SK-N-SH (cell line): ENCODE measurements at regions not wholly inside any gene's neighbourhood (a gene's known extent, or its start where the extent isn't known, plus 50 kb on each side); places are given as distances from the start of the nearest gene placed in this dataset.

Experiments used
- CTCF ChIA-PET: fragments of 300-600, 350-600 bp; formaldehyde crosslinking; extraction: SDS; loops from one replicate; lab custom pipeline; 2021; lab: Yijun Ruan, JAX
- POLR2A ChIA-PET: fragments of 350-600 bp; sonication (Branson Sonifier 250); formaldehyde crosslinking; extraction: SDS; loops from one replicate; lab custom pipeline; 2020; ENCODE audit warnings: antibody characterized with exemption, inconsistent platforms; lab: Yijun Ruan, JAX
- DNase-seq: peaks from one replicate; pipeline ENCODE4 v3.0.0; 2012
- H2AFZ ChIP-seq: fragments of 200-600 bp; sonication (generic); 2 replicates; pipeline ENCODE4 v1.8.1; 2016; ENCODE audit warnings: antibody characterized with exemption, mild to moderate bottlenecking, low read depth
- H3F3A ChIP-seq: fragments of 200-600 bp; sonication (generic); replicated peaks from 2 replicates; pipeline ENCODE3; 2016; ENCODE audit warnings: antibody characterized with exemption, mild to moderate bottlenecking; ENCODE audit not compliant: insufficient read depth
- H3K27ac ChIP-seq, 2 experiments: fragments of 200-500 bp in 1 of 2; fragments of 200-600 bp in 1 of 2; sonication (Bioruptor generic) in 1 of 2; sonication (generic), shearing (Covaris generic) in 1 of 2; 2 replicates each; pipeline versions ENCODE4 v1.5.1 to v1.6.1; 2014 to 2016; ENCODE audit warnings: low read depth in 2 of 2, inconsistent platforms in 1 of 2, low read length in 1 of 2, mild to moderate bottlenecking in 1 of 2, mixed read lengths in 1 of 2
- H3K27me3 ChIP-seq: fragments of 200-600 bp; sonication (generic), shearing (Covaris generic); 2 replicates; pipeline ENCODE4 v1.6.1; 2016; ENCODE audit warnings: mixed run types; ENCODE audit not compliant: insufficient read depth
- H3K36me3 ChIP-seq, 2 experiments: fragments of 200-500 bp in 1 of 2; fragments of 200-600 bp in 1 of 2; sonication (Bioruptor generic) in 1 of 2; sonication (generic) in 1 of 2; replicated peaks in 1 of 2; 2 replicates each; pipeline versions ENCODE3 to v1.5.1; 2014 to 2016; ENCODE audit warnings: low read length in 1 of 2, mild to moderate bottlenecking in 1 of 2; ENCODE audit not compliant: insufficient read depth in 2 of 2, control insufficient read depth in 1 of 2
- H3K4me1 ChIP-seq, 2 experiments: fragments of 200-500 bp in 1 of 2; fragments of 200-600 bp in 1 of 2; sonication (Bioruptor generic) in 1 of 2; sonication (generic), shearing (Covaris generic) in 1 of 2; 2 replicates each; pipeline versions ENCODE4 v1.5.1 to v1.6.1; 2014 to 2016; ENCODE audit warnings: low read depth in 1 of 2, low read length in 1 of 2, mixed run types in 1 of 2; ENCODE audit not compliant: insufficient read depth in 2 of 2, control insufficient read depth in 1 of 2
- H3K4me2 ChIP-seq: fragments of 200-600 bp; sonication (generic), shearing (Covaris generic); 2 replicates; pipeline ENCODE4 v1.6.1; 2017; ENCODE audit warnings: mixed run types
- H3K4me3 ChIP-seq, 2 experiments: fragments of 200-500 bp in 1 of 2; fragments of 200-600 bp in 1 of 2; sonication (Bioruptor generic) in 1 of 2; sonication (generic), shearing (Covaris generic) in 1 of 2; 2 replicates each; pipeline versions ENCODE4 v1.5.1 to v1.8.1; 2014 to 2016; ENCODE audit warnings: low read depth in 2 of 2, inconsistent platforms in 1 of 2, low read length in 1 of 2, mild to moderate bottlenecking in 1 of 2, mixed read lengths in 1 of 2, moderate library complexity in 1 of 2
- H3K79me2 ChIP-seq: fragments of 200-600 bp; sonication (generic); 2 replicates; pipeline ENCODE4 v1.8.1; 2017; ENCODE audit warnings: mild to moderate bottlenecking; ENCODE audit not compliant: insufficient read depth
- H3K9ac ChIP-seq: fragments of 200-600 bp; sonication (generic); 2 replicates; pipeline ENCODE4 v1.6.1; 2017; ENCODE audit warnings: mixed run types
- H3K9me2 ChIP-seq: fragments of 200-600 bp; sonication (generic); 2 replicates; pipeline ENCODE4 v1.6.1; 2017; ENCODE audit warnings: mixed run types
- H3K9me3 ChIP-seq: fragments of 200-600 bp; sonication (generic); 2 replicates; pipeline ENCODE4 v1.6.1; 2017; ENCODE audit warnings: mixed run types, mild to moderate bottlenecking, moderate library complexity
- H4K20me1 ChIP-seq: fragments of 200-600 bp; sonication (generic); 2 replicates; pipeline ENCODE4 v1.6.1; 2017; ENCODE audit warnings: mild to moderate bottlenecking, mixed run types; ENCODE audit not compliant: insufficient read depth
- CHD2 ChIP-seq: fragments of 150-350 bp; IDR thresholded peaks from 2 replicates; pipeline ENCODE4 v1.6.1; 2018; ENCODE audit warnings: low read length; ENCODE audit not compliant: partially characterized antibody
- EP300 ChIP-seq, 2 experiments: IDR thresholded peaks; 2 replicates each; pipeline versions ENCODE4 v1.4.0 to v1.6.1; 2012; ENCODE audit warnings: borderline replicate concordance in 1 of 2, low read depth in 1 of 2, low read length in 1 of 2
- EZH2phosphoT487 ChIP-seq: fragments of 200-600 bp; sonication (generic); IDR thresholded peaks from 2 replicates; pipeline ENCODE4 v1.6.1; 2017; ENCODE audit warnings: low read depth, mixed run types, mild to moderate bottlenecking, antibody characterized with exemption, moderate library complexity, borderline replicate concordance
- FOSL2 ChIP-seq: IDR thresholded peaks from 2 replicates; pipeline ENCODE4 v1.4.0; 2012; ENCODE audit warnings: low read depth, mild to moderate bottlenecking, moderate library complexity, borderline replicate concordance
- FOXJ3 ChIP-seq: sonication (generic); formaldehyde crosslinking; IDR thresholded peaks from 2 replicates; pipeline ENCODE4 v1.5.1; 2020; ENCODE audit warnings: mild to moderate bottlenecking, missing genetic modification reagents
- GATA2 ChIP-seq: sonication (generic); formaldehyde crosslinking; IDR thresholded peaks from 2 replicates; pipeline ENCODE4 v1.5.0; 2020; ENCODE audit warnings: mild to moderate bottlenecking, missing genetic modification reagents
- MEF2A ChIP-seq: IDR thresholded peaks from 2 replicates; pipeline ENCODE4 v1.4.0; 2012; ENCODE audit warnings: low read depth, borderline replicate concordance
- MXI1 ChIP-seq: IDR thresholded peaks from 2 replicates; pipeline ENCODE4 v1.6.1; 2012; ENCODE audit warnings: mild to moderate bottlenecking, low read depth, low read length, improper control_type of control experiment
- NFIC ChIP-seq: IDR thresholded peaks from 2 replicates; pipeline ENCODE4 v1.4.0; 2012; ENCODE audit warnings: borderline replicate concordance
- NRF1 ChIP-seq: IDR thresholded peaks from 2 replicates; pipeline ENCODE4 v1.6.1; 2012; ENCODE audit warnings: low read depth, mild to moderate bottlenecking, low read length
- RCOR1 ChIP-seq: fragments of 150-350 bp; IDR thresholded peaks from 2 replicates; pipeline ENCODE4 v1.6.1; 2017; ENCODE audit warnings: antibody characterized with exemption, low read length
- SIN3A ChIP-seq: IDR thresholded peaks from 2 replicates; pipeline ENCODE4 v1.6.1; 2012; ENCODE audit warnings: low read depth, mild to moderate bottlenecking, low read length, moderate library complexity, borderline replicate concordance
- SMC3 ChIP-seq: IDR thresholded peaks from 2 replicates; pipeline ENCODE4 v1.6.1; 2012; ENCODE audit warnings: low read depth, low read length, improper control_type of control experiment
- TCF12 ChIP-seq: IDR thresholded peaks from 2 replicates; pipeline ENCODE4 v1.4.0; 2012
- YY1 ChIP-seq: IDR thresholded peaks from 2 replicates; pipeline ENCODE4 v1.4.0; 2012; ENCODE audit warnings: low read depth, mild to moderate bottlenecking
- WGBS: methylation state at CpG from one replicate; pipeline ENCODE4 v1.1.6; 2017; ENCODE audit warnings: low lambda C conversion rate; 5-methylcytosine and 5-hydroxymethylcytosine counted together
- TF ChIP-seq, protein P1 (sequence below): IDR thresholded peaks from 2 replicates; pipeline ENCODE4 v1.4.0; 2012; ENCODE audit warnings: low read depth, borderline replicate concordance
- TF ChIP-seq, protein P2 (sequence below): IDR thresholded peaks from 2 replicates; pipeline ENCODE4 v1.6.1; 2012; ENCODE audit warnings: mild to moderate bottlenecking, low read depth, low read length, moderate library complexity
- TF ChIP-seq, protein P3 (sequence below): fragments of 150-350 bp; IDR thresholded peaks from 2 replicates; pipeline ENCODE4 v1.6.1; 2017; ENCODE audit warnings: antibody characterized with exemption, low read length, low read depth, borderline replicate concordance

DNA sequence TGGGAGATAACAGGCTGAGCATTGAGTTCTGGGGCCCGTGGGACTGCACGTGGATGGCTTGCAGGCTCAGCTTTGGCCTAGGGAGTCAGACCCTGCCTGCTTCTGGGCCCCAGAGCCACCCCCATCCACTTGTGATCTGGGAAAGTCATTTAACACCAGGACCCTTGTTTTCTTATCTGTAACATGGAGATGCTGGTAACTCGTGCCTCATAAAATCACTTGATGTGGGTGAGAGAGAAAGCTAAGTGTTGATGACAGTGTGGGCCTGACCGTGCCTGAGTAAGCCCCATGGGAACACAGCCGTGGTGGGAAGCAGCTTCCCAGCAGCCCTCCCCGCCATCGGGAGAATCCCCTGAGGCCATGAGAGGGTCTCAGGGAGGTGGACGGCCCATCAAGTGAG lies 378.1 kb downstream of the GABRB3 start:
- no peak overlapping the region for H3K27ac ChIP-seq
- H3K9ac ChIP-seq: no peak overlapping the region
- H3K9me3 ChIP-seq: no peaks in the 10 kb centered on the region
- no peak overlapping the region for H2AFZ ChIP-seq
- no peaks in the 10 kb centered on the region for H3F3A ChIP-seq
- TF ChIP-seq, protein P1, sequence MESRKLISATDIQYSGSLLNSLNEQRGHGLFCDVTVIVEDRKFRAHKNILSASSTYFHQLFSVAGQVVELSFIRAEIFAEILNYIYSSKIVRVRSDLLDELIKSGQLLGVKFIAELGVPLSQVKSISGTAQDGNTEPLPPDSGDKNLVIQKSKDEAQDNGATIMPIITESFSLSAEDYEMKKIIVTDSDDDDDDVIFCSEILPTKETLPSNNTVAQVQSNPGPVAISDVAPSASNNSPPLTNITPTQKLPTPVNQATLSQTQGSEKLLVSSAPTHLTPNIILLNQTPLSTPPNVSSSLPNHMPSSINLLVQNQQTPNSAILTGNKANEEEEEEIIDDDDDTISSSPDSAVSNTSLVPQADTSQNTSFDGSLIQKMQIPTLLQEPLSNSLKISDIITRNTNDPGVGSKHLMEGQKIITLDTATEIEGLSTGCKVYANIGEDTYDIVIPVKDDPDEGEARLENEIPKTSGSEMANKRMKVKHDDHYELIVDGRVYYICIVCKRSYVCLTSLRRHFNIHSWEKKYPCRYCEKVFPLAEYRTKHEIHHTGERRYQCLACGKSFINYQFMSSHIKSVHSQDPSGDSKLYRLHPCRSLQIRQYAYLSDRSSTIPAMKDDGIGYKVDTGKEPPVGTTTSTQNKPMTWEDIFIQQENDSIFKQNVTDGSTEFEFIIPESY: no peak
- TF ChIP-seq RCOR1 (no peak), NFIC (no peak), NRF1 (no peak), CHD2 (no peak), EZH2phosphoT487 (no peak), SMC3 (no peak), FOXJ3 (CRISPR knock-in tag) (no peak), GATA2 (CRISPR knock-in tag) (no peak), MXI1 (no peak), EP300 (IDR thresholded peaks at IDR 0.05; ENCODE audit: borderline replicate concordance in 1 of 2, low read depth in 1 of 2, low read length in 1 of 2) (no peak)
- TF ChIP-seq, protein P2, sequence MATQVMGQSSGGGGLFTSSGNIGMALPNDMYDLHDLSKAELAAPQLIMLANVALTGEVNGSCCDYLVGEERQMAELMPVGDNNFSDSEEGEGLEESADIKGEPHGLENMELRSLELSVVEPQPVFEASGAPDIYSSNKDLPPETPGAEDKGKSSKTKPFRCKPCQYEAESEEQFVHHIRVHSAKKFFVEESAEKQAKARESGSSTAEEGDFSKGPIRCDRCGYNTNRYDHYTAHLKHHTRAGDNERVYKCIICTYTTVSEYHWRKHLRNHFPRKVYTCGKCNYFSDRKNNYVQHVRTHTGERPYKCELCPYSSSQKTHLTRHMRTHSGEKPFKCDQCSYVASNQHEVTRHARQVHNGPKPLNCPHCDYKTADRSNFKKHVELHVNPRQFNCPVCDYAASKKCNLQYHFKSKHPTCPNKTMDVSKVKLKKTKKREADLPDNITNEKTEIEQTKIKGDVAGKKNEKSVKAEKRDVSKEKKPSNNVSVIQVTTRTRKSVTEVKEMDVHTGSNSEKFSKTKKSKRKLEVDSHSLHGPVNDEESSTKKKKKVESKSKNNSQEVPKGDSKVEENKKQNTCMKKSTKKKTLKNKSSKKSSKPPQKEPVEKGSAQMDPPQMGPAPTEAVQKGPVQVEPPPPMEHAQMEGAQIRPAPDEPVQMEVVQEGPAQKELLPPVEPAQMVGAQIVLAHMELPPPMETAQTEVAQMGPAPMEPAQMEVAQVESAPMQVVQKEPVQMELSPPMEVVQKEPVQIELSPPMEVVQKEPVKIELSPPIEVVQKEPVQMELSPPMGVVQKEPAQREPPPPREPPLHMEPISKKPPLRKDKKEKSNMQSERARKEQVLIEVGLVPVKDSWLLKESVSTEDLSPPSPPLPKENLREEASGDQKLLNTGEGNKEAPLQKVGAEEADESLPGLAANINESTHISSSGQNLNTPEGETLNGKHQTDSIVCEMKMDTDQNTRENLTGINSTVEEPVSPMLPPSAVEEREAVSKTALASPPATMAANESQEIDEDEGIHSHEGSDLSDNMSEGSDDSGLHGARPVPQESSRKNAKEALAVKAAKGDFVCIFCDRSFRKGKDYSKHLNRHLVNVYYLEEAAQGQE: no peak
- TF ChIP-seq, all 33 proteins: peak for 0
- Histone ChIP-seq H3K36me3 (no peaks in the 10 kb centered on the region), H3K4me3 (no peak overlapping the region), H3K79me2 (no peaks in the 10 kb centered on the region), H3K27me3 (no peaks in the 10 kb centered on the region), H3K9me2 (no peaks in the 10 kb centered on the region), H4K20me1 (no peaks in the 10 kb centered on the region), H3K4me1 (no peaks in the 10 kb centered on the region), H3K4me2 (no peak overlapping the region)
- no peak for DNase-seq
- ChIA-PET CTCF (no interaction called here), POLR2A (no interaction called here)
- 27% methylated on average over 8 of the region's 8 CpGs for WGBS

DNA sequence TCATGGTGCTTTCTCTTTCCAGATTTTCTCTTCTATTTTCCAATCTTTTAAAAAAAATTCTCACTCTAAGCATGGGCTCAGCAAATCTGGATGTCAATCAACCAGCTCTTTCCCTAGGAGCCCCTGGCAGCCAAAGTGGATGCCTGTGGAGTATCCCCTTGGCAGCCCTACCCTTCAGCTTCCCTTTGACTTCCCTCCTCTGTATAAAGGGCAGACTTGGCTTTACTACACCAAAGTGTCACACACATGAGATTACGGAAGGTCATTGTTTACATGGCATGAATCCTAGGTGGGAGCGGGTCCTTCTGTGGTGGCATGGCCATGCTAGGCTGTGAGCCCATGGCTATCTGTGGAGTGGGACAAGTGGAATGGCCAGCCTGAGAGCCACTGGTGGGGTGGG lies 379.9 kb downstream of the GABRB3 start:
- Histone ChIP-seq H3K9me3 (no peaks in the 10 kb centered on the region), H3K9me2 (no peaks in the 10 kb centered on the region), H3F3A (no peaks in the 10 kb centered on the region), H3K79me2 (no peaks in the 10 kb centered on the region), H3K4me1 (no peaks in the 10 kb centered on the region), H3K9ac (no peak overlapping the region), H3K27me3 (no peaks in the 10 kb centered on the region), H4K20me1 (no peaks in the 10 kb centered on the region), H2AFZ (no peak overlapping the region), H3K36me3 (no peaks in the 10 kb centered on the region), H3K27ac (no peak overlapping the region), H3K4me2 (no peak overlapping the region), H3K4me3 (no peak overlapping the region)
- no peak for DNase-seq
- WGBS: 81% methylated on average over 2 of the region's 2 CpGs
- CTCF ChIA-PET: no interaction called here
- POLR2A ChIA-PET: no interaction called here
- TF ChIP-seq SIN3A: no peak
- TF ChIP-seq MEF2A: no peak
- TF ChIP-seq CHD2: no peak
- TF ChIP-seq YY1: no peak
- TF ChIP-seq FOXJ3 (CRISPR knock-in tag): no peak
- TF ChIP-seq, protein P2: no peak
- no peak for TF ChIP-seq MXI1
- no peak for TF ChIP-seq TCF12
- no peak for TF ChIP-seq SMC3
- TF ChIP-seq, protein P3, sequence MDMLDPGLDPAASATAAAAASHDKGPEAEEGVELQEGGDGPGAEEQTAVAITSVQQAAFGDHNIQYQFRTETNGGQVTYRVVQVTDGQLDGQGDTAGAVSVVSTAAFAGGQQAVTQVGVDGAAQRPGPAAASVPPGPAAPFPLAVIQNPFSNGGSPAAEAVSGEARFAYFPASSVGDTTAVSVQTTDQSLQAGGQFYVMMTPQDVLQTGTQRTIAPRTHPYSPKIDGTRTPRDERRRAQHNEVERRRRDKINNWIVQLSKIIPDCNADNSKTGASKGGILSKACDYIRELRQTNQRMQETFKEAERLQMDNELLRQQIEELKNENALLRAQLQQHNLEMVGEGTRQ: no peak
- TF ChIP-seq RCOR1: no peak
- TF ChIP-seq FOSL2: no peak
